HG03025 (cell line): ENCODE measurements at regions not wholly inside any gene's neighbourhood (a gene's known extent, or its start where the extent isn't known, plus 50 kb on each side); places are given as distances from the start of the nearest gene placed in this dataset.
"Not testable (repeated sequence)": the region's sequence is repeated elsewhere in the genome, so short reads cannot be mapped to it uniquely, and the experiment has no call there.

Experiments used
- ATAC-seq: cut with Tn5 transposase; IDR thresholded peaks from one replicate; pipeline ENCODE4 v1.9.1; 2021; ENCODE audit warnings: mild to moderate bottlenecking, moderate library complexity; ENCODE audit not compliant: unreplicated experiment, low FRiP score

DNA sequence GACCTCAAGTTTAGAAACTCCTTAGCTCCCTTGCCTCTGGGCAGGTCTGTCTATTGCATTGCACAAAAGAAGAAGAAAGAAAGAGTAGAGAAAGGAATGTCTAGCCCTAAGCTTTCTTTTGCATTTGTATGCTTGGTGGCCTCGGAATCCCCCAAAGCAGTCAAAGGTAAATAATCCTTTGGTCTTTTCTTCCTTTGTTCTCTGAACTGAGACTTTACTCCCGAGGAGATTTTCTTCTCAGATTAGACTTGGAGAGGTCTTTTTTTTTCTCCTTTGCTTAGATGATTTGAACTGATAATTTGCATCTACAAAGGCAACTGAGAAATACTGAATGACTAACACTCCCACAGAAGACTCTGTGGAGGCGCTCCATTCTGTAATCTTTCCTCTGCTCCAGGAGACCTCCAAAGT, 93.2 kb downstream of the AKR1D1 start:
- no peak for ATAC-seq

- no peak for ATAC-seq
Observed at GRCh38 chr7:138170298-138170697, 94.0 kb downstream of the AKR1D1 start.

- ATAC-seq: peak; percentile 93
Observed at GRCh38 chr7:138170959-138171703, 94.9 kb downstream of the AKR1D1 start.

- no peak for ATAC-seq
Observed at GRCh38 chr7:138173548-138173947, 97.3 kb downstream of the AKR1D1 start.

- ATAC-seq: no peak
Observed at GRCh38 chr7:138176060-138176459, 99.8 kb downstream of the AKR1D1 start.

- ATAC-seq: no peak
Observed at GRCh38 chr7:138184191-138184590, 107.9 kb downstream of the AKR1D1 start.

- ATAC-seq: no peak
Observed at GRCh38 chr7:138185132-138185908, 109.1 kb downstream of the AKR1D1 start.

GRCh38 chr7:138186951-138187351, 110.7 kb downstream of the AKR1D1 start:
- no peak for ATAC-seq

DNA sequence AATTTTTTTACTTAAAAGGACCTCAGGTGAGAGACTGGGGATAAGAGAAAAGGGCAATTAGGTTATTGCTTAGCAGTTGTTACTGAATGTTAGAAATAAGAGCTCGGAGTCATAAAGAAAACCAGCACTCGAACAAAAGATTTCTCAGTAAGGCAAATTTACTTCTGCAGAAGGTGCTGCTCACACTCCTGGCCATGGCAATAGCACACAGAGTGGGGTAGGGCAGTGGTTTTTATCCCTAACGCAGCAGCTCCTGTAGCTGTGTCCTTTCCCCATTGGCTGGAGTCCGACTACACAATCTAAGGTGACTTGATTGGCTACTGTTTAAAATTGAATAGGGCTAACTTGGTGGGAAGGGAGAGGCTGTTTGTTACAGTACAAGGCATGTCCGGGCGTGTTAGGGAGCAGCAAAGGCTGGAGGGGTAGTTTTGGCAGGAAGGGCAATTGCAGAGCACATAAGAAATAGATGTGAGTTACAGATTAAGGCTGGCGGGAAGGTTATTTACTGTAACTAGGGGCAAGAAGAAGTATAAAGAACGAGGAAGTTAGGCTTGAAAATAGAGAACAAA, 112.1 kb downstream of the AKR1D1 start:
- ATAC-seq: no peak

DNA sequence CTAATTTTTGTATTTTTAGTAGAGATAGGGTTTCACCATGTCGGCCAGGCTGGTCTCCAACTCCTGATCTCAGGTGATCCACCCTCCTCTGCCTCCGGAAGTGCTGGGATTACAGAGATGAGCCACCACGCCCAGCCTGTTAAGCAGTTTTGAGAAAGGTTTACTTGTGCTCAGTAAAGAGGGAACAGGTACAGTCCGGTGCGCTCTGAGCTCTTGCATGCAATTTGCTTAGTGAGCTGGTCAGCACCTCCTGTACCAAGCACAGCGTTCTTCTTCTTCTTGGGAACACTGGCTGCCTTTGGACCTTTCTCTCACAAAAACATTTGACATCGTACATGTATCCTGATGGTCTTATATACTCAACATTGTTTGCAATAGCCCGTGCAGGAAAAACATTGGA, 118.3 kb downstream of the AKR1D1 start:
- ATAC-seq: no peak

GRCh38 chr7:138195151-138195571, 118.9 kb downstream of the AKR1D1 start:
- ATAC-seq: no peak

DNA sequence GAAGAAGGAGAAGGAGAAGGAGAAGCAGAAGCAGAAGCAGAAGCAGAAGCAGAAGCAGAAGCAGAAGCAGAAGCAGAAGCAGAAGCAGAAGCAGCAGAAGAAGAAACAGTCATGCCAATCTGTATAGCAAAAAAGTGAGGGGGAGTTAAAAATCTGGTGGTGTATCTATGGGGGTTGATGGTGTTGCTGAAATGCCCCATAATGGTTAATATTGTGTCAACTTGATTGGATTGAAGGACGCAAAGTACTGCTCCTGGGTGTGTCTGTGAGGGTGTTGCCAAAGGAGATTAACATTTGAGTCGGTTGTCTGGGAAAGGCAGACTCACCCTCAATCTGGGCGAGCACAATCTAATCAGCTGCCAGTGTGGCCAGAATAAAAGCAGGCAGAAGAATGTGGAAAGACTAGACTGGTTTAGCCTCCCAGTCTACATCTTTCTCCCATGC, 120.3 kb downstream of the AKR1D1 start:
- not testable (repeated sequence) for ATAC-seq

DNA sequence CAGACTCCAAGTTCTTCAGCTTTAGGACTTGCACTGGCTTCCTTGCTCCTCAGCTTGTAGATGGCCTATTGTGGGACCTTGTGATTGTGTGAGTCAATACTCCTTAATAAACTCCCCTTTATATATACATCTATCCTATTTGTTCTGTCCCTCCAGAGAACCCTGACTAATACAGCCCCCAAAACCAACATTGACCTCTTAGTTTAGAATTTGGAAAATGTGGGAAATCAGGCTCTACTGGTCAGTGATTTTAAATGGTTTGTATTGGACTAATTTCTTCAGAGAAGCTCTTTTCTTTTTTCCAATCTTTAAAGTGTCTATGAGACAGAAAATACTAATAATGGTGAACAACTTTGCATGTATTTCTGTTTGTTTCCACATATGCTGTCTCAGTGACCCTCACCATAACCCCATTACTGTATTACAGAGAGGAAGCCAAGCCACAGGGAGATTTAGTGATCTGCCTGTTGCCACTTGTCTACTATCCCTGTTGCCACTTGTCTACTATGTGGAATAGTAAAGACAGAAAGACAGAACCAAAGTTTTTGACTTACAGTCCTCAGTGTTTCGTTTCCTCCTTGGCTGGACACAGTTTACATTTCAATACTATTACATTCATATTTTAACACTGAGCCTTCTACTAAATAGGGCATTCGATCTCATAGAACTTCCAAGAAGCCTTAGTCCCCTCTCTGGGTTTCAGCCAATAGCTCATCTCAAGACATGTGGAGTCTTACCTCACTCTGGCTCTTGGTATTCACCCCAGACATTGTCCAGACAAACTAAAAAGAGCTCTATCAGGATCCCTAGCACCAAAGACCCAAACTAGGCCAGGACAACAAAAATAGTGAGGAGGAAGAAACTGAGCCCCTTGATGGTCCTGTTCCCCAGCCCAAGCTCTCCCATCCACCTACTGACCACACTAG, 121.0 kb downstream of the AKR1D1 start:
- no peak for ATAC-seq

DNA sequence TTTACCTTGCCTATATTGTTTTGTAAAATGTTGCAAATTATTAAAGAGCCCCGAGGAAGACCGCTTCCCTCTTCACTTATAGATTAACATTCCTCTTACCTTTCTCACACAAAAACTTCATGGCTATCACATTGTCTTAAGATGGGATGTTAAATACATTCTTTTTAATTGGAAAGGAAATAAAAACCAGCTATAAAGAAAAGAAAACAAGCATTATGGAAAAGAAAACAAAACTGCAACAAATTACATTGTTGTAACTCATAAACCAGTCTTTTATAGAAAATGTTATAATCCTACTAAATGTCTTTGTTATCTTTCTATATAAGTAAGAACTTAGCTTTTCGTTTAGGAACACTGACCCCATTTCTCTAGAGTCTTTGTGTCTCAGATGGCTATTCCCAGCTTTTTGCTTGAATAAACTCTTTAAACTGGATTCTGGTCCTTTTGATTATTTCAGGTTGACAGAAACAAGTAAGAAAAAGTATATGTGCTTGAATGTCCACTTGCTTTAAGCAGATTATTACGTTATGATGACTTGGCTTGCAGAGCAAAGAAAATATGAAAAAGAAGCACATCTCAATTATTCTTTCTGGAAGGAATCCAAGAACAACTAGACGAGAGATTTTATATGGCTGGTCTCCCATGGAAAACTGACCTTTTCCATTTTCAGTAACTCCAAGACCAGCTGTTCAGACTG, 128.2 kb downstream of the AKR1D1 start:
- no peak for ATAC-seq

- ATAC-seq: no peak
Observed at GRCh38 chr7:138204982-138205298, 128.7 kb downstream of the AKR1D1 start.

- ATAC-seq: no peak
Observed at GRCh38 chr7:138205614-138206150, 129.4 kb downstream of the AKR1D1 start.

DNA sequence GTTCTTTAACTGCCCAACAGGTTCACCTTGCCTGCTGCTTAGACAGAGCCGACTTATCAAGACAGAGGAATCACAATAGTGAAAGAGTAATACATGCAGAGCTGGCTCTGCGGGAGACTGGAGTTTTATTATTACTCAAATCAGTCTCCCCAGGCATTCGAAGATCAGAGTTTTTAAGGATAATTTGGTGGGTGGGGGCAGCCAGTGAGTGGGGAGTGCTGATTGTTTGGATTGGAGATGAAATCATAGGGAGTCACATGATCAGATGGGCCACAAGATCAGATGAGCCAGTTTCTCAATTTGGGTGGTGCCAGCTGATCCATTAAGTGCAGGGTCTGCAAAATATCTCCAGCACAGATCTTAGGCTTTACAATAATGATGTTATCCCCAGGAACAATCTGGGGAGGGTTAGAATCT, 131.3 kb downstream of the AKR1D1 start:
- ATAC-seq: no peak

DNA sequence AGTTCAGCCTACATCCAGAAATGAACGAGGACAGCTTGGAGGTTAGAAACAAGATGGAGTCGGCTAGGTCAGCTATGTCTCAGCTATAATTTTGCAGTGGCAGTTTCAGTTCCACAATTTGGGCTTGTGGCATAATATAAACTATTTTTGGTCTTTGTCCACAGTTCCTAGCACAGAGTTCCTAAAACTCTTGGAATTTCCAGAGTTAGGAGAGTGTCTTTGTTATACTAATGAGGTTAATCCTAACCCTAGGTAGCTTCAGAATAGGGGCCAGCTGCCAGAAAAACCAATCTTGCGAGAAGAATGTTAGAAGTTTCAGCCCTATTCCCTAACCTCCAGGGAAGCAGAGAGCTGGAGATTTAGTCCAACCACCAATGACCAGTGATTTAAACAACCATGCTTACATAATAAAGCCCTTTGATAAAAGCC, 131.9 kb downstream of the AKR1D1 start:
- no peak for ATAC-seq

GRCh38 chr7:138208864-138209263, 132.6 kb downstream of the AKR1D1 start:
- ATAC-seq: no peak

- ATAC-seq: no peak
Observed at GRCh38 chr7:138212314-138212713, 136.1 kb downstream of the AKR1D1 start.
